Activated naive CD8-positive, alpha-beta T cell treated with anti-CD3 and anti-CD28 coated beads, Interleukin-2, amount 50 U/mL, for 24 hours (primary cell): ENCODE measurements at regions not wholly inside any gene's neighbourhood (a gene's known extent, or its start where the extent isn't known, plus 50 kb on each side); places are given as distances from the start of the nearest gene placed in this dataset.

ENCODE experiments used
- ATAC-seq: fragments of 150-1000 bp; cut with Tn5 transposase; one replicate; pipeline ENCODE4 v1.10.0; 2021
- DNase-seq: peaks from one replicate; pipeline ENCODE4 v3.0.0; 2021
- H3K27ac Mint-ChIP-seq: one replicate; pipeline ENCODE4 v1.8.0; 2021; ENCODE audit warnings: mild to moderate bottlenecking, mixed read lengths
- H3K27me3 Mint-ChIP-seq: one replicate; pipeline ENCODE4 v1.8.0; 2021; ENCODE audit warnings: mixed read lengths
- H3K36me3 Mint-ChIP-seq: one replicate; pipeline ENCODE4 v1.8.0; 2021; ENCODE audit warnings: low read depth, mixed read lengths
- H3K4me1 Mint-ChIP-seq: one replicate; pipeline ENCODE4 v1.8.0; 2021; ENCODE audit warnings: mixed read lengths
- H3K4me3 Mint-ChIP-seq: one replicate; pipeline ENCODE4 v1.8.0; 2021; ENCODE audit warnings: mild to moderate bottlenecking, moderate library complexity, mixed read lengths
- H3K9me3 Mint-ChIP-seq: one replicate; pipeline ENCODE4 v1.8.0; 2021; ENCODE audit warnings: mixed read lengths

DNA sequence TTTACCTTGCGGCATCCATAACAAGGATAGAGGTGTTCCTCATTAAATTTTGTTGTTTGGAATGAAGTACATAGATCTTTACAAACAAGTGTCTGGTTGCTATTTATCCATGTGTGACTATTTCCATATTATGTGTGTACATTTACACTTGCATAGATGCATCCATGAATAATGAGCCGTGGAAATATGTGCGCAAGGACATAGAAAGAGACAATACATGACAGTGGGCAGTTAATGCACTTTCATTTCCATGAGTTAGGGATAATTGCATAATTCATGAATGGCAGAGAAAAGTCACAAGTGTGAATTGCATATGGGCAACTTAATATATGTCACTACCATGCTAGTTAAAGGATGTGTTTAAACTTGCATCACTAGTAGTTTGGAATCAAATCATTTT lies 338.2 kb upstream of the PITX2 start:
- H3K36me3 Mint-ChIP-seq, result no peaks in the 10 kb centered on the region
- DNase-seq, result no peak
- no peaks in the 10 kb centered on the region for H3K9me3 Mint-ChIP-seq
- H3K4me3 Mint-ChIP-seq, result no peak overlapping the region
- H3K4me1 Mint-ChIP-seq, result no peaks in the 10 kb centered on the region
- H3K27ac Mint-ChIP-seq, result no peak overlapping the region
- no peaks in the 10 kb centered on the region for H3K27me3 Mint-ChIP-seq
- ATAC-seq, result no peak

DNA sequence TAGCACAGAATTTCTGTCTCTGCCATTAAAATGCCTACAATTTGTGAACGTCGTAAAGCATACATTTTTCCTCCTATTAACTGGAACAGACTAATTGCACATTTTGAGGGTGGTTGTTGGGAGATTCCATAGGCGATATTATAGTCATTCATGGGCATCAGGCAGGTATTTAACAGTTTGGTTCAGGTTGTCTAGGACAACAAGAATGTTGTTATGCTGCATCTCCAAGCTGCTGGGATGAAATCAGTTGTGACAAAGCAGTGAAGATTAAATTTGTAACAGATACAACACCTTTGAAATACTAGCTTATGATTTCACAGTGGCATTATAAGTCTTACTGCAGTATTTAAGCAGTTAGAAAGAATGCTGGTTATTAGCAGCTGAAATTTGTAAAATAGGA lies 339.7 kb upstream of the PITX2 start:
- Mint-ChIP-seq H3K36me3 (no peaks in the 10 kb centered on the region), H3K27ac (no peak overlapping the region), H3K27me3 (no peaks in the 10 kb centered on the region), H3K9me3 (no peaks in the 10 kb centered on the region), H3K4me3 (no peak overlapping the region), H3K4me1 (no peaks in the 10 kb centered on the region)
- ATAC-seq, result no peak
- no peak for DNase-seq

DNA sequence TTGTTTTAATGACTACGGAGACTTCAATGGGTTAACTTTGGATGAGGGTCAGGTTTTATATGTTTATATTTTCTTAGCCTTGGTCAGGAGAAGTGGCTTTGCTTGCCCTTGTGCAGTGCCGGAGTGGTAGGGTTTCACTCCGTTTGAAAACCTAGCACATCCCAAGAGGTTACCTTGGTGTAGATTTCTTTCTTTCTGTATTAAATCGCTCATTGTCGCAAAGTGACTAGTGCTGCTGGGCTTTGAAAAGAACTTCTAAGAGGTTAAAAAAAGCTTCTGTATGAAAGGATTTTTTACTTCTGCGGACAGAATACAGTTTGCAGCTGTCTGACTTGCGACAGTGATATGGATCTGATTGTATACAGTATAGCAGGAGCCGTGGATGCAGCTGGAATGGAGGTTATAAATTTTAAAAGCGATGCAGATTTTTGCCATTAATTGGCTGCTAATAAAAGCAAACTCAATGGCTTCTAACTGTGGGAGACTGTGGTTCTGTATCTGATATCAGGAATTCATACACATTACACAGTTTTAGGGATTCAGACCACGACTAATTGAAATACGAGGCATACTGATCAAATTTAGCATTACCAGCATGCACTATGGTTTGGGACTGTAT lies 340.9 kb upstream of the PITX2 start:
- H3K9me3 Mint-ChIP-seq, result no peaks in the 10 kb centered on the region
- H3K36me3 Mint-ChIP-seq, result no peaks in the 10 kb centered on the region
- no peaks in the 10 kb centered on the region for H3K4me1 Mint-ChIP-seq
- no peaks in the 10 kb centered on the region for H3K27me3 Mint-ChIP-seq
- no peak overlapping the region for H3K4me3 Mint-ChIP-seq
- no peak overlapping the region for H3K27ac Mint-ChIP-seq
- no peak for DNase-seq
- no peak for ATAC-seq

DNA sequence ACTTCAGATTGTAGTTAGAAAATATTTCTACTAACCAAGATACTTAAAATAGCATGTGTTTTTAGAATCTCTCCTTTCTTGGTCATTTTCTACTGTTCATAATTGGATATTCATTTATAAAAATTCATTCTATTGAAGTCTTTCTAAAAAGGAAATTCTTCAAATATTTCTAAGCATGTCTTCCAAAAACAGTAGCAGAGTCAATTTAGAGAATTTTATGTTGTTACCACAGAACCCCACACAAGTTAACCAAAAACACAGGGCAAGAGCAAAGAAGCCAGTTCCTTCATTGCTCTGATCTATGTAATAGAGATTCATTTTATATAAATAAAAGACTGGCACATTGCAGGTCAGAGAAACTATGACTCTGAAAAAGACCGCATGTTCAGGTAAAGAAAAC lies 345.1 kb upstream of the PITX2 start:
- H3K27me3 Mint-ChIP-seq, result no peaks in the 10 kb centered on the region
- H3K27ac Mint-ChIP-seq, result no peak overlapping the region
- H3K4me3 Mint-ChIP-seq, result no peak overlapping the region
- DNase-seq (no peak), ATAC-seq (no peak)
- H3K36me3 Mint-ChIP-seq, result no peaks in the 10 kb centered on the region
- H3K9me3 Mint-ChIP-seq, result no peaks in the 10 kb centered on the region
- H3K4me1 Mint-ChIP-seq, result no peaks in the 10 kb centered on the region

DNA sequence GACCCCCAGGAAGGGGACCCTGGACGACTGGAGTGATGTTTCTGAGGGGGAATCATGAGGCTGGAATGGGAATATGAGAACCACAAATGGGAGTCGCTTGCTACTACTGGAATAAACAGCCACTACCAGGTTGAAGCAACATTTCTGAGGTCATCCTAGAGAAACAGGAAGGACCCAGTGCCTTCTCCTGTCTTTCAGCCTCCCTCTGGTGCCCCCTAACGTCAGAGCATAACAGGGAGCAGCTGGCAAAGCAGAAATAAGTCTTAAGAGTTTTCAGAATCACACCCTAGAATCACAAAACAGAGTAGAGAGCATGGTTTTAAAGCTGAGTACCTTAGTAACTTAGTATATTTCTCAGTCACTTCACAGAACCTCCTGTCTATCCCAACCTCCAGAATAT lies 347.8 kb upstream of the PITX2 start:
- Mint-ChIP-seq H3K4me3 (no peak overlapping the region), H3K27me3 (no peaks in the 10 kb centered on the region), H3K4me1 (no peaks in the 10 kb centered on the region), H3K9me3 (no peaks in the 10 kb centered on the region), H3K36me3 (no peaks in the 10 kb centered on the region), H3K27ac (no peak overlapping the region)
- DNase-seq, result peak; percentile 1
- ATAC-seq, result no peak

DNA sequence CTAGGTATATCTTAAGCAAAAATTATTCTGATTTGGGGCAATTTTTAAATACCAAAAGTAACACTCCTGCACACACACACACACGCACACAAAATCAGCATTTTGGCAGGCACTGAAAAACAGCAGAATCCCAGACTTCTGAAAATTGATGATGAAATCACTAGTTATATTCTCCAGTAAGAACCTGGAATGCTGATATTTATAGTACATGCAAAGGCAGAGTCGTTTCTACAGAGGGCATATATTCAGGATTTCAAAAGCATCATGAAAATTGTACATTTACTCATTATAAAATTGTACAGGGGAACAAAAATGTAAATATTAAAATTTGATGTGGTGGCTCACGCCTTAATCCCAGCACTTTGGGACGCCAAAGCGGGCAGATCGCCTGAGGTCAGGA lies 352.5 kb upstream of the PITX2 start:
- H3K27me3 Mint-ChIP-seq, result no peaks in the 10 kb centered on the region
- no peak overlapping the region for H3K4me3 Mint-ChIP-seq
- ATAC-seq (no peak), DNase-seq (no peak)
- H3K4me1 Mint-ChIP-seq, result no peaks in the 10 kb centered on the region
- peaks cover 4% of the 10 kb centered on the region for H3K9me3 Mint-ChIP-seq
- H3K27ac Mint-ChIP-seq, result no peak overlapping the region
- H3K36me3 Mint-ChIP-seq, result no peaks in the 10 kb centered on the region

DNA sequence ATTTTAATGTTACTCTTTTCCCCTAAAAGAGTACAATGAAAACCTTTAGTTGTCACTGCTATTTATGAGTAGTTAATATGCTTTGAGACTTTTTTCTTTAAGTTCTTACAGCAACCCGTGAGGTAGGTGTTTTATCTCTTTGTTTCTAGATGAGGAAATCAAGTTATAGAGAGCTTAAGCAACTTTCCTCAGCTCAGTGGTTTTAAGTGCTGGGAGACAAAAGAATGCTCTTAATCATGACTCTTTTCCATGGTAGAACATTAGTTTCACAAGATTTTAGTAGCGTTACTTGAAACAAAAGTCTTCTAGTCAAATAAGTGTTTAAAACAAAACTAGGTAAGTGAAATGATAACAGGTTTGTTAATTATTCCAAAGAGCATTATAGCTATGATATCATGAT lies 354.7 kb upstream of the PITX2 start:
- DNase-seq, result no peak
- H3K4me3 Mint-ChIP-seq, result no peak overlapping the region
- H3K4me1 Mint-ChIP-seq, result no peaks in the 10 kb centered on the region
- H3K27me3 Mint-ChIP-seq, result no peaks in the 10 kb centered on the region
- H3K9me3 Mint-ChIP-seq, result peaks cover 4% of the 10 kb centered on the region
- H3K27ac Mint-ChIP-seq, result no peak overlapping the region
- no peak for ATAC-seq
- no peaks in the 10 kb centered on the region for H3K36me3 Mint-ChIP-seq

DNA sequence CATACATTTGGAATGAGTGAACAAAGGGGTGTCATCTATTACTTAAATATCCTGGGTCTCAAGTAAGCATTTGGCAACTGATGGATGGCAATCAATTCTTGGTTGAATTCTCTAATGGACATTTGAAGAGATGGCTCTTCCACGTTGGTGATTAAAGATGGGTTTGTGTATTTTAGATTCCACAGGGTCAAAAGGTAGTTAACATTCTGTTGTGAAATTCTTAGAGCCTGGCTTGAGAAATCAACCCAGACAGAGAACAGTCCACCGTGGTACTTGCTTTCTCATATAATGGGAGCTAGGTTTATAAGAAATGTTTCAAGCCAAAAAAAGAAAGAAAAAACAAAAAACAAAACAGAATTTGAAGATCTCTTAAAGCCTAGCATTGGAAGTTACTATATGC lies 355.9 kb upstream of the PITX2 start:
- H3K9me3 Mint-ChIP-seq, result peaks cover 4% of the 10 kb centered on the region
- no peaks in the 10 kb centered on the region for H3K27me3 Mint-ChIP-seq
- H3K4me1 Mint-ChIP-seq, result no peaks in the 10 kb centered on the region
- no peak overlapping the region for H3K27ac Mint-ChIP-seq
- ATAC-seq, result no peak
- DNase-seq, result no peak
- no peak overlapping the region for H3K4me3 Mint-ChIP-seq
- H3K36me3 Mint-ChIP-seq, result no peaks in the 10 kb centered on the region

DNA sequence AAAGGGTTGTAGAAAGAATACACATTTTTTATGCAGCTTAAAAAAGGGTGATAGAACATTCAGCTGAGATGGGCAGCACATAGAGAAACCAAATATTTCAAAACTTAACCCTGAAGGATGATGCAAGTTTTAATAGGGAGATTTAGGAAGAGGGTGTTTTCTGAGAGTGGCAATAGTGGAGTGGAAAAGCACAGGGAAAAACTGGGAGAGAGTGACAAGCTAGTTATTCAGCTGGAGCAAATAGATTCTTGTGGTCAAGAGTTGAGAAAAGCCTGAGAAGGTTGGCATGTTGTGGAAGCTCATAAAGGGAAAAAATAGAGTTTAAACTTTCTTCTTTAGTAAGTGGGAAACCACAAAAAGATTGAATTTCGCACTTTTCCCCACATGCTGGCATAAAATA lies 359.6 kb upstream of the PITX2 start:
- Mint-ChIP-seq H3K27me3 (no peaks in the 10 kb centered on the region), H3K4me1 (no peaks in the 10 kb centered on the region), H3K4me3 (no peak overlapping the region), H3K36me3 (no peaks in the 10 kb centered on the region), H3K27ac (no peak overlapping the region), H3K9me3 (no peaks in the 10 kb centered on the region)
- DNase-seq (no peak), ATAC-seq (no peak)

DNA sequence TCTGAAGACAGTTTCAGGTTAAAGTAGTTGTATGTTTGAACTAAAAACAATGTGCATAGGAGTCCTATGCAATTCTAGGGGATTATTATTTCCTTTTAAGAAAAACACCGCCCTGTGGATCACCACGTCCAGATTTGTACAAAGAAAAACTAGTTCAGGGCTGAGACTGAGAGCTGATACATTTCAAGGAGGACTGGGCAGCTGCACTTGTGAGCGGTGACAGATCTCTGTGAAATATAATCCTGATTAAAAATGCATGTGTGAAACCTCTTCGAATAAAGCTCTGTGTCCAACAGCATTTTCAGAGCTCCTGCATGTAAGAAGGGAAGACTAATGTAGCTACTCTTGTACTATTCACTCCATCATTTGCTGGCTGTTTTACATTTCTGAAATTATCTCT lies 365.8 kb upstream of the PITX2 start:
- Mint-ChIP-seq H3K27ac (no peak overlapping the region), H3K4me3 (no peak overlapping the region), H3K27me3 (no peaks in the 10 kb centered on the region), H3K4me1 (no peaks in the 10 kb centered on the region), H3K36me3 (no peaks in the 10 kb centered on the region), H3K9me3 (no peaks in the 10 kb centered on the region)
- DNase-seq, result no peak
- no peak for ATAC-seq

DNA sequence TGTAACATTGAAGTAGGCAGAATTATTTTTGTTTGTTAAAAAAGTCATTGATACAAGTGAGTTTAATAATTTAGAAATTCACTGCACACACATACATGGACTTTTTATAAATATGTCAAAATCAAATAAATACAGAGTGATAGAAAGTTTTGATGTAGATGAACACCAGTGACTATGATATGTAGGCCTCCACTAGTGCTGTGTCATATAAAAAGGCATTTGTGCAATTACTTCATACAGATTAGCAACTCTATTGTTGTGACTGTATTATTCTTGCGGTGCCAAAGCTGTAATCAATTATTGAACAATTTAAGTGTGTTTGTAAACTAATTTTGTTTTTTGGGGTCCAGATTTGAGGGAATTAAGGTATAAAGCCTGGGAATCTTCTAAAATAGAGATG lies 366.2 kb upstream of the PITX2 start:
- H3K4me3 Mint-ChIP-seq, result no peak overlapping the region
- no peaks in the 10 kb centered on the region for H3K36me3 Mint-ChIP-seq
- H3K4me1 Mint-ChIP-seq, result no peaks in the 10 kb centered on the region
- H3K27me3 Mint-ChIP-seq, result no peaks in the 10 kb centered on the region
- no peak for ATAC-seq
- no peak overlapping the region for H3K27ac Mint-ChIP-seq
- no peak for DNase-seq
- no peaks in the 10 kb centered on the region for H3K9me3 Mint-ChIP-seq

DNA sequence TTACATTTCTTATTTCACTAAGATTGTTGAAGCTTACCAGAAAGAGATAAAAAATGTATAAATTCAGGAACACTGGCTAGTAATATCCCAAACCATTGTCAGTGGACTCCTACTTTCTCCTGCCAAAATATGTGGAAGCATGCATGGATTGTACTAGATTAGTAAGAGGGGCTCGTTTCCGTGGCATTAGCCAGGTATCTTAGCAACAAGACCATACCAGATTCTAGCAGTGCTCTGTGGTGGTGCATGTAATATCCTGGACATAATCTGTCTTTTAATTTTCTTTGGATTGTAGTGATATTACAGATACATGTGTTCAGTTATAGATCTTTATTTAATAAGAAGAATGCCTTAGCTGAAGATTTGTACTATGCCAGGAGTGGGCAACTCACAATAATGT lies 371.9 kb upstream of the PITX2 start:
- ATAC-seq, result no peak
- no peaks in the 10 kb centered on the region for H3K36me3 Mint-ChIP-seq
- no peaks in the 10 kb centered on the region for H3K9me3 Mint-ChIP-seq
- H3K27me3 Mint-ChIP-seq, result no peaks in the 10 kb centered on the region
- no peak for DNase-seq
- no peaks in the 10 kb centered on the region for H3K4me1 Mint-ChIP-seq
- H3K27ac Mint-ChIP-seq, result no peak overlapping the region
- no peak overlapping the region for H3K4me3 Mint-ChIP-seq

DNA sequence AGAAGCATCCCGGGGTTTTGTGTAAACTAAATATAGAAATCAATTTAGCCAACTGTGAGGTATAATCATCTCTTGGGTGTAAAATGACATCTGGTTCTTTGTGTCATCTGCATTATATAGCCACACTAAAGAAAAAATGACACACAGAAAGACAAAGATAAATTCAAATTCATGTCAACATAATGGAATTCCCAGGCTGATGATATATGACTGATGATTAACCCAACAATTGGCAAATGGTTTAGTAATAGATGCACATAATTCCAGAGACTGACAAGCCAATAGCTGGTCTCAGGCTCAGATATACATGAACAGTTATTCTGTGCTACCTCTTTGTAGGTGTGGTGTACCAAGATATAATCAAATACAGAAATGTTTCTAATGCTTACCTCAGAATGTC lies 375.4 kb upstream of the PITX2 start:
- Mint-ChIP-seq H3K27me3 (no peaks in the 10 kb centered on the region), H3K4me3 (no peak overlapping the region), H3K36me3 (no peaks in the 10 kb centered on the region), H3K27ac (no peak overlapping the region), H3K9me3 (peaks cover 6% of the 10 kb centered on the region), H3K4me1 (no peaks in the 10 kb centered on the region)
- no peak for DNase-seq
- no peak for ATAC-seq

DNA sequence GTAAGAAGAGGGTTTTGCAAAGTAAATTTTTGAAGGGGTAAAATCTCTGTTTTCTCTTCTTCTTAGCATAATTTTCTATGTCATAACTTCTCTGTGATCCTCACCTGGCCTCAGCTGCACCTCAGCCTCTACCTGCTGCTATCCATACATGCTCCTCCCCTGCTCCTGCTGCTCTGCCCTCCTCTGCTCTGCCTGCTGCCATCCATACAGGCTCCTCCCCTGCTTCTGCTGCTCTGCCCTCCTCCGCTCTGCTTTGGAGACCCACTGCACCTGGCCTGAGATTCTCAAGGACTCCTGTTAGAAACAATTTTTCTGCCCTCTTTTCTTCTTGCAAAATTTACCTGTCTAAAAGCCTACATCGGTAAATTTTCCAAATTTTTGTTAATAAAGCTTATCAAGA lies 388.6 kb upstream of the PITX2 start:
- H3K36me3 Mint-ChIP-seq, result no peaks in the 10 kb centered on the region
- H3K9me3 Mint-ChIP-seq, result no peaks in the 10 kb centered on the region
- no peaks in the 10 kb centered on the region for H3K27me3 Mint-ChIP-seq
- H3K4me1 Mint-ChIP-seq, result no peaks in the 10 kb centered on the region
- ATAC-seq (no peak), DNase-seq (no peak)
- no peak overlapping the region for H3K27ac Mint-ChIP-seq
- H3K4me3 Mint-ChIP-seq, result no peak overlapping the region

DNA sequence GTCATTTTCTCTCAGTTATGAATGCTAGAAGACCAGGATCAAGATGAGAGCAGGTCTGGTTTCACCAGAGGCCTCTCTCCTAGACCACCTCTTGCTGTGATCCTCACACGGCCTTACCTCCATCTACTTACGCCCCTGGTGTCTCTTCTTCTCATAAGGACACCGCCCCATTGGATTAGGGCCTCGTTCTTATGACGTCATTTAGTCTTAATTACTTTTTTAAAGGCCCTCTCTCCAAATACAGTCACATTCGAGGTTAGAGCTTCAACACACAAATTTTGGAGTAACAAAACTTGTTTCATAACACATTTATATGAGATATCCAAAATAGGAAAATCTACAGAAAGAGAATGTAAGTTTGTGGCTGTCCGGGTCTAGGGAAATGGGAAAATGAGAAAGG lies 391.0 kb upstream of the PITX2 start:
- no peak overlapping the region for H3K4me3 Mint-ChIP-seq
- no peak for ATAC-seq
- no peaks in the 10 kb centered on the region for H3K36me3 Mint-ChIP-seq
- no peaks in the 10 kb centered on the region for H3K4me1 Mint-ChIP-seq
- no peak for DNase-seq
- H3K27me3 Mint-ChIP-seq, result no peaks in the 10 kb centered on the region
- H3K9me3 Mint-ChIP-seq, result no peaks in the 10 kb centered on the region
- H3K27ac Mint-ChIP-seq, result no peak overlapping the region

DNA sequence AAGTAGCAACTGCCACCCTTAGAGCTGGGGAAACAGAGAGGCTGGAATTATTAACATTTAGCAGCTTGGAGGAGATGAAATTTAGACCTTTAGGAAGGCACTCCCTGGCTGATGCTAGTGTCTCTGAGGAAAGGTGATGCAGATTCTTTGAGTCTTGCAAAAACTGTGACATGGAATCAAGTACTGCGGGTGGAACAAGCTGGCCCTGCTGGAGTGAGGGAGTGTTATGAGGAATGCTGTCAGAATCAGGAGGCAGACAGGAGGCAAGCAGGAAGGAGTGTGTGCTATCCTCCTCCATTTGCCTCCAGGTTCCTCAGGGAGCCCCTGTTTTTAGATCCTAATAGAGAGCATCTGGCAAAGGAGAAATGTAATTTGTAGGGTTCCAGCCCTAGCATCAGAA lies 391.7 kb upstream of the PITX2 start:
- Mint-ChIP-seq H3K36me3 (no peaks in the 10 kb centered on the region), H3K27ac (no peak overlapping the region), H3K4me1 (no peaks in the 10 kb centered on the region), H3K9me3 (no peaks in the 10 kb centered on the region), H3K4me3 (no peak overlapping the region), H3K27me3 (no peaks in the 10 kb centered on the region)
- DNase-seq (no peak), ATAC-seq (no peak)
